Esophagus squamous epithelium (tissue), 4 donors: ENCODE measurements at regions not wholly inside any gene's neighbourhood (a gene's known extent, or its start where the extent isn't known, plus 50 kb on each side); places are given as distances from the start of the nearest gene placed in this dataset.

Source experiments
- POLR2A ChIP-seq, 4 donors: fragments of 450-650 bp; IDR thresholded peaks; one replicate each; pipeline ENCODE4 v1.6.1; 2017; ENCODE audit warnings: antibody characterized with exemption in 4 of 4, mild to moderate bottlenecking in 4 of 4, moderate library complexity in 3 of 4
- TF ChIP-seq, protein P1 (sequence below), 6 experiments: fragments of 450-650 bp in 4 of 6; fragments of 200-600 bp in 2 of 6; sonication (generic) in 2 of 6; IDR thresholded peaks; one replicate each; pipeline ENCODE4 v1.5.1; 2016 to 2019; ENCODE audit warnings: antibody characterized with exemption in 6 of 6, mild to moderate bottlenecking in 4 of 6, moderate library complexity in 4 of 6

GRCh38 chr4:53717064-53717549 lies 125.8 kb upstream of the LNX1 start:
- TF ChIP-seq, protein P1, sequence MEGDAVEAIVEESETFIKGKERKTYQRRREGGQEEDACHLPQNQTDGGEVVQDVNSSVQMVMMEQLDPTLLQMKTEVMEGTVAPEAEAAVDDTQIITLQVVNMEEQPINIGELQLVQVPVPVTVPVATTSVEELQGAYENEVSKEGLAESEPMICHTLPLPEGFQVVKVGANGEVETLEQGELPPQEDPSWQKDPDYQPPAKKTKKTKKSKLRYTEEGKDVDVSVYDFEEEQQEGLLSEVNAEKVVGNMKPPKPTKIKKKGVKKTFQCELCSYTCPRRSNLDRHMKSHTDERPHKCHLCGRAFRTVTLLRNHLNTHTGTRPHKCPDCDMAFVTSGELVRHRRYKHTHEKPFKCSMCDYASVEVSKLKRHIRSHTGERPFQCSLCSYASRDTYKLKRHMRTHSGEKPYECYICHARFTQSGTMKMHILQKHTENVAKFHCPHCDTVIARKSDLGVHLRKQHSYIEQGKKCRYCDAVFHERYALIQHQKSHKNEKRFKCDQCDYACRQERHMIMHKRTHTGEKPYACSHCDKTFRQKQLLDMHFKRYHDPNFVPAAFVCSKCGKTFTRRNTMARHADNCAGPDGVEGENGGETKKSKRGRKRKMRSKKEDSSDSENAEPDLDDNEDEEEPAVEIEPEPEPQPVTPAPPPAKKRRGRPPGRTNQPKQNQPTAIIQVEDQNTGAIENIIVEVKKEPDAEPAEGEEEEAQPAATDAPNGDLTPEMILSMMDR (IDR thresholded peaks at IDR 0.05), result no peak
- TF ChIP-seq POLR2A (IDR thresholded peaks at IDR 0.05), result no peak
